Fibroblast of lung (primary cell): ENCODE measurements at regions not wholly inside any gene's neighbourhood (a gene's known extent, or its start where the extent isn't known, plus 50 kb on each side); places are given as distances from the start of the nearest gene placed in this dataset.

Experiments used
- CTCF ChIP-seq, 2 donors: IDR thresholded peaks in 1 of 2; conservative IDR thresholded peaks in 1 of 2; 1 replicate in 1 of 2; 2 replicates in 1 of 2; pipeline ENCODE4 v1.5.1; 2011 to 2012; ENCODE audit warnings: low read length in 2 of 2, control low read depth in 1 of 2, inconsistent platforms in 1 of 2, low read depth in 1 of 2, mild to moderate bottlenecking in 1 of 2
- EZH2 ChIP-seq: IDR thresholded peaks from 2 replicates; pipeline ENCODE4 v1.5.1; 2012; ENCODE audit warnings: low read length, control low read depth, mild to moderate bottlenecking; ENCODE audit errors: missing control alignments

- TF ChIP-seq CTCF (conservative IDR thresholded peaks at IDR 0.05 in 1 of 2, IDR thresholded peaks at IDR 0.05 in 1 of 2; ENCODE audit: low read depth in 1 of 2, low read length in 2 of 2) (no peak), EZH2 (no peak)
These were observed 95.1 kb upstream of the CD180 start for GRCh38 chr5:67291671-67292070.
